ENCODE measurements at regions not wholly inside any gene's neighbourhood (a gene's known extent, or its start where the extent isn't known, plus 50 kb on each side); places are given as distances from the start of the nearest gene placed in this dataset.
"Not testable (repeated sequence)": the region's sequence is repeated elsewhere in the genome, so short reads cannot be mapped to it uniquely, and the experiment has no call there.

DNA sequence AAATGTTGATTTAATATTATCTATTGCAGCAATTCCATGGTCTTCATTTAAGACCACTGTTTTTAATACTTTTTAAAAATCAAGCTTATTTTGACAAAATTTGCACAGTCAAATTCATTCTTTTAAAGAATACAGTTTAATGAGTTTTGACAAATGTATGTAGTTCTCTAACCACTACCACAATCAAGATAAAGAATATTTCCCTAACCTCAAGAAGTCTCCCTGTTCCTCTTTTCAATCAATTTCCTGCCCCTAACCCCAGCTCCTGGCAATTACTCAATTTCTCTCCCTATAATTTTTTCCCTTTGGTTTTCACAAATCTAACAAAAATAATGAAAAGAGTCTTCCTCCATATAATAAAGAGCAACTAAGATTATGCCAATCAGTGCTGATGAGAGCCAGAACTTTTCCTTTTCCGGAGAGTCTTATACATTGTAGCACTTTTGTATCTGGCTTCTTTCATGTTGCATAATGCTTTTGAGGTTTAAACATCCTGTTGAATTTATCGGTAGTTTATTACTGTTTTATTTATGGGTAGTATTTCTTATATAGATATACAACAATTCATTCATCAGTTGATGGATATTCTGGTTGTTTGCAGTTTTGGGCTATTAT lies 231.7 kb downstream of the AASDHPPT start:
- H3K27me3 ChIP-seq (replicated peaks; ENCODE audit: insufficient read depth, low read depth, low read length, poor library complexity), result peaks cover 10% of the 10 kb centered on the region
- intact Hi-C loops (cut with micrococcal nuclease; ENCODE audit: unreplicated experiment), result no loop called here
- H3K36me3 ChIP-seq (ENCODE audit: insufficient read depth, low read length, poor library complexity, severe bottlenecking), result no peaks in the 10 kb centered on the region
- H3K4me1 ChIP-seq (ENCODE audit: insufficient read depth, low read length, poor library complexity, severe bottlenecking), result no peaks in the 10 kb centered on the region
- H3K9me3 ChIP-seq (ENCODE audit: low read depth, low read length, poor library complexity, severe bottlenecking), result no peaks in the 10 kb centered on the region
- H3K4me3 ChIP-seq (ENCODE audit: low read depth, low read length, poor library complexity, severe bottlenecking), result no peak overlapping the region
- no peak overlapping the region for H3K27ac ChIP-seq (ENCODE audit: low read depth, low read length, poor library complexity, severe bottlenecking)
- CTCF ChIA-PET, result interaction anchor here (0.8 kb wide), 1 partner anchor 10 kb away, joined by 3 read pairs; no protein-coding TSS in a partner anchor
- POLR2A ChIA-PET (ENCODE audit: low non-redundant PET), result no interaction called here
- no peak for TF ChIP-seq EZH2 (IDR thresholded peaks at IDR 0.05; ENCODE audit: borderline replicate concordance, low read depth, low read length, poor library complexity, severe bottlenecking)
- TF ChIP-seq, protein P1, sequence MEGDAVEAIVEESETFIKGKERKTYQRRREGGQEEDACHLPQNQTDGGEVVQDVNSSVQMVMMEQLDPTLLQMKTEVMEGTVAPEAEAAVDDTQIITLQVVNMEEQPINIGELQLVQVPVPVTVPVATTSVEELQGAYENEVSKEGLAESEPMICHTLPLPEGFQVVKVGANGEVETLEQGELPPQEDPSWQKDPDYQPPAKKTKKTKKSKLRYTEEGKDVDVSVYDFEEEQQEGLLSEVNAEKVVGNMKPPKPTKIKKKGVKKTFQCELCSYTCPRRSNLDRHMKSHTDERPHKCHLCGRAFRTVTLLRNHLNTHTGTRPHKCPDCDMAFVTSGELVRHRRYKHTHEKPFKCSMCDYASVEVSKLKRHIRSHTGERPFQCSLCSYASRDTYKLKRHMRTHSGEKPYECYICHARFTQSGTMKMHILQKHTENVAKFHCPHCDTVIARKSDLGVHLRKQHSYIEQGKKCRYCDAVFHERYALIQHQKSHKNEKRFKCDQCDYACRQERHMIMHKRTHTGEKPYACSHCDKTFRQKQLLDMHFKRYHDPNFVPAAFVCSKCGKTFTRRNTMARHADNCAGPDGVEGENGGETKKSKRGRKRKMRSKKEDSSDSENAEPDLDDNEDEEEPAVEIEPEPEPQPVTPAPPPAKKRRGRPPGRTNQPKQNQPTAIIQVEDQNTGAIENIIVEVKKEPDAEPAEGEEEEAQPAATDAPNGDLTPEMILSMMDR (conservative IDR thresholded peaks at IDR 0.05; ENCODE audit: low read depth, low read length), result no peak
- DNase-seq (ENCODE audit: low spot score), result no peak
- no TSS peak for BruUV-seq (replicated peaks)

DNA sequence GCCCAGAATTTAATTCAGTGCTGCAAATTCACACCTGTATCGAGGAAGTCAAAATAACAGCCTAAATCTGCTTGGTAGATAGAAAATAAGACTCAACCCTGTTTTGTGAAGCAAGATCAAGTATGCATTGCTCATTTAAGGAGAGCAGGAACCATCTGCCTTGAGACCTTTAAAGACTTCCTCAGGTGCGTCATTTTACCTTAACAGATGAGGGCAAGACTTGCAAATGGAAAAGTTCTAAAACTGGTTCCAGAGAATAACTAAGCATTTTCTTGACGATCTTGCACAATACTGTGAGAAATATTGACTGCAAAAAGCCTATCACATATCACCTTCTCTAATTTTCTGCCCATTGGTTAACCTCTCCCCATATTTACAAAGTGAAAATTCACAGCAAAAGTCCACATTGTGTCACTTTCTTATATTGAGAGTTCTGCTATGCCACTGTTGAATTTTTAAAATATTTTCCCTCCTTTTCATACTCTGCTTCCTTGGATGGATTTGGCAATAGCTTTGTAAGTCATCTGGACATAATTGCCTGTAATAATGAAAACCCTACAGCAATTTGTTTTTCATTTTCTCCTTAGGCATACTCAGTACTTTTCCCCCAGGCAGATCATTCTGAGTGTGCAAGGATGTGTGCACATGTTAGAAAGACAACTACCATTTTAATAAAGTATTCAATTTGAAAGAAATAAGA lies 234.2 kb downstream of the AASDHPPT start:
- POLR2A ChIA-PET (ENCODE audit: low non-redundant PET), result no interaction called here
- no peak for DNase-seq (ENCODE audit: low spot score)
- intact Hi-C loops (cut with micrococcal nuclease; ENCODE audit: unreplicated experiment), result loop anchor here (10.0 kb wide), 2 partner anchors 273 to 383 kb away; no protein-coding TSS in a partner anchor
- BruUV-seq (replicated peaks), result no TSS peak
- no peaks in the 10 kb centered on the region for H3K36me3 ChIP-seq (ENCODE audit: insufficient read depth, low read length, poor library complexity, severe bottlenecking)
- no peak for TF ChIP-seq EZH2 (IDR thresholded peaks at IDR 0.05; ENCODE audit: borderline replicate concordance, low read depth, low read length, poor library complexity, severe bottlenecking)
- TF ChIP-seq, protein P1 (conservative IDR thresholded peaks at IDR 0.05; ENCODE audit: low read depth, low read length), result no peak
- H3K4me1 ChIP-seq (ENCODE audit: insufficient read depth, low read length, poor library complexity, severe bottlenecking), result no peaks in the 10 kb centered on the region
- CTCF ChIA-PET, result no interaction called here
- no peak overlapping the region for H3K27ac ChIP-seq (ENCODE audit: low read depth, low read length, poor library complexity, severe bottlenecking)
- H3K27me3 ChIP-seq (replicated peaks; ENCODE audit: insufficient read depth, low read depth, low read length, poor library complexity), result peaks cover 28% of the 10 kb centered on the region
- no peaks in the 10 kb centered on the region for H3K9me3 ChIP-seq (ENCODE audit: low read depth, low read length, poor library complexity, severe bottlenecking)
- H3K4me3 ChIP-seq (ENCODE audit: low read depth, low read length, poor library complexity, severe bottlenecking), result no peak overlapping the region

DNA sequence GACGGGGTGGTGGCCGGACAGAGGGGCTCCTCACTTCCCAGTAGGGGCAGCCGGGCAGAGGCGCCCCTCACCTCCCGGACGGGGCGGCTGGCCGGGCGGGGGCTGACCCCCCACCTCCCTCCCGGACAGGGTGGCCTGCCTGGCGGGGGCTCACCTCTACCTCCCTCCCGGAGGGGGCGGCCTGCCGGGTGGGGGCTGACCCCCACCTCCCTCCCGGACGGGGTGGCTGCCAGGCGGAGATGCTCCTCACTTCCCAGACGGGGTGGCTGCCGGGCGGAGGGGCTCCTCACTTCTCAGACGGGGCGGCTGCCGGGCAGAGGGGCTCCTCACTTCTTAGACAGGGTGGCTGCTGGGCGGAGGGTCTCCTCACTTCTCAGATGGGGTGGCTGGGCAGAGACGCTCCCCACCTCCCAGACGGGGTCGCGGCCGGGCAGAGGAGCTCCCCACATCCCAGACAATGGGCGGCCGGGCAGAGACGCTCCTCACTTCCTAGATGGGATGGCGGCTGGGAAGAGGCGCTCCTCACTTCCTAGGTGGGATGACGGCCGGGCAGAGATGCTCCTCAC lies 239.8 kb downstream of the AASDHPPT start:
- CTCF ChIA-PET; BruUV-seq (replicated peaks); POLR2A ChIA-PET (ENCODE audit: low non-redundant PET): not testable (repeated sequence)

More for the DNA sequence above, 239.8 kb downstream of the AASDHPPT start:
- H3K4me1 ChIP-seq (ENCODE audit: insufficient read depth, low read length, poor library complexity, severe bottlenecking); H3K27ac ChIP-seq (ENCODE audit: low read depth, low read length, poor library complexity, severe bottlenecking); H3K4me3 ChIP-seq (ENCODE audit: low read depth, low read length, poor library complexity, severe bottlenecking); H3K9me3 ChIP-seq (ENCODE audit: low read depth, low read length, poor library complexity, severe bottlenecking); H3K36me3 ChIP-seq (ENCODE audit: insufficient read depth, low read length, poor library complexity, severe bottlenecking); DNase-seq (ENCODE audit: low spot score): not testable (repeated sequence)
- H3K27me3 ChIP-seq (replicated peaks; ENCODE audit: insufficient read depth, low read depth, low read length, poor library complexity), result peaks cover 28% of the 10 kb centered on the region
- intact Hi-C loops (cut with micrococcal nuclease; ENCODE audit: unreplicated experiment), result loop anchor here (10.0 kb wide), 2 partner anchors 268 to 378 kb away; no protein-coding TSS in a partner anchor

Measured in A673 (cell line).